ENCODE measurements at regions not wholly inside any gene's neighbourhood (a gene's known extent, or its start where the extent isn't known, plus 50 kb on each side); places are given as distances from the start of the nearest gene placed in this dataset.

DNA sequence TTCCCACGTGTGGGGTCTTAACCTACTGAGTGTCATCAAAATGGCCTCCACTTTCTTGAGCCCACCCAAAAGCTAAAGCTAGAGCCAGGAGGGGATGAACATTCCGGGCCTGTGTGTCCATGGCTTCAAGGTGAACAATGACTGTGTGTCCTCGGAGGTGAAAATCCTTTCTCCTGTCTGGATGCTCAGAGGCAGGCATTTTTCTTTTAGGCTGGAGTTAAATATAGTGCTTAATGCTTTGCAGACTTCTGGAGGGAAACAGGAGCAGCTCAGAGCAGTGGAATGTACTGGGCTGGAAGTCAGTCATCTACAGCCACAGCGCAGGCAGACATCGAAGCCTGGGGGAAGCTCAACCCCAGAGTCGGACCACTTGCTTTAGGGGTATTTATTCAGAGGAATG is 68.6 kb upstream of the TMEM45B start:
- TF ChIP-seq CTCF (IDR thresholded peaks at IDR 0.05; ENCODE audit: insufficient read depth, low read length, poor library complexity, severe bottlenecking): no peak
- no peak for TF ChIP-seq EZH2phosphoT487 (conservative IDR thresholded peaks at IDR 0.05; ENCODE audit: low read length)

Data from SU-DHL-6 (cell line).